Cardiac fibroblast (primary cell): ENCODE measurements at regions not wholly inside any gene's neighbourhood (a gene's known extent, or its start where the extent isn't known, plus 50 kb on each side); places are given as distances from the start of the nearest gene placed in this dataset.
"Not testable (repeated sequence)": the region's sequence is repeated elsewhere in the genome, so short reads cannot be mapped to it uniquely, and the experiment has no call there.

ENCODE experiments used
- DNase-seq, 2 donors: peaks; one replicate each; pipeline versions ENCODE4 v3.0.0 to v3.0.0-alpha.2; 2010; ENCODE audit warnings: low read depth in 2 of 2
- H3K4me3 ChIP-seq, 2 donors: replicated peaks in 1 of 2; 1 replicate in 1 of 2; 2 replicates in 1 of 2; pipeline ENCODE4 v1.5.1; 2011; ENCODE audit warnings: low read depth in 2 of 2, low read length in 2 of 2, mild to moderate bottlenecking in 2 of 2, moderate library complexity in 1 of 2
- CTCF ChIP-seq: IDR thresholded peaks from one replicate; pipeline ENCODE4 v1.5.1; 2011; ENCODE audit warnings: low read depth, mild to moderate bottlenecking, low read length, inconsistent platforms

GRCh38 chr12:42003031-42003430 lies 141.6 kb downstream of the GXYLT1 start:
- DNase-seq = no peak
- TF ChIP-seq CTCF = no peak

DNA sequence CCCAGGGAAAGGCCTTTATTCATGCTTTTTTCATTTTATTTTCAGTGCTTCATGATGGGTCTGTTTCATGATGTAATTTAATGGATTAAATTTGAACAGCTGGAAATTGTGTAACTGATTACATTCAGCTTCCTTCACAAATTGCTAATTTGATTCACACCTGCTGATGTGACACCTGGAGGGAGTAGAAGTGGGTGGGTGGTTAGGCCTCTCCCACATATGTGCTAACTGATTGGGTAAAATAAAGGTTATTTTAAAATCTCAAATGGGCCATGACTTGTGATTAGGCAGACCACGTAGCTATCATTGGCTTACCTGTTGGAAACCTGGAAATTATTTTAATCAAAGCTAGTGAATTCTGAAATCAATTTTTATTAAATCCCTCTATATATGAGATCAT lies 142.1 kb downstream of the GXYLT1 start:
- H3K4me3 ChIP-seq = no peak overlapping the region
- no peak for DNase-seq
- TF ChIP-seq CTCF = no peak

More at GRCh38 chr12:42003031-42003430, 141.6 kb downstream of the GXYLT1 start:
- no peak overlapping the region for H3K4me3 ChIP-seq

GRCh38 chr12:41998436-41998835 lies 146.2 kb downstream of the GXYLT1 start:
- DNase-seq = no peak
- H3K4me3 ChIP-seq = no peak overlapping the region
- no peak for TF ChIP-seq CTCF

- no peak for TF ChIP-seq CTCF
- H3K4me3 ChIP-seq = no peak overlapping the region
- no peak for DNase-seq
These were observed 151.4 kb downstream of the GXYLT1 start for GRCh38 chr12:41993283-41993682.

- no peak overlapping the region for H3K4me3 ChIP-seq
- no peak for TF ChIP-seq CTCF
- DNase-seq = no peak
These were observed 151.9 kb downstream of the GXYLT1 start for GRCh38 chr12:41992692-41993215.

DNA sequence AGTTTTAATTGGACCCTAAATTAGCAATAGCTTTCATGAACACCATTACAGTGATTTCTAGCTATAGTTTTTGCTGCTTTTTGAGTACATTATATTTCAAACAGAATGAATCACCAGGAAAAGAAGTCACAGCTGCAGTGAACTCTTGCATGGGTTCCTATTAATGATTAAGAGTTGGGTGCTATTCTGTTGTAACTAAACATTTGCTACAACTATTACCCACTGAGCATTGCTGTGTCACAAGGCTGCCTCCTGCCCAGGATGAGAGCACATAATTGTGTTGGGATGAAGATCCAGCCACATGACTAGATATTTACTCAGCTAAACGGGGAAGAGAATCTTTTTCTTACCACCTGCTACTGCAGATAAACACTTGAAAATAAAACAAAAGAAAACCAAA lies 152.7 kb downstream of the GXYLT1 start:
- no peak for DNase-seq
- no peak overlapping the region for H3K4me3 ChIP-seq
- no peak for TF ChIP-seq CTCF

- TF ChIP-seq CTCF = no peak
- H3K4me3 ChIP-seq = no peak overlapping the region
- DNase-seq = no peak
These were observed 156.0 kb downstream of the GXYLT1 start for GRCh38 chr12:41988715-41989114.

DNA sequence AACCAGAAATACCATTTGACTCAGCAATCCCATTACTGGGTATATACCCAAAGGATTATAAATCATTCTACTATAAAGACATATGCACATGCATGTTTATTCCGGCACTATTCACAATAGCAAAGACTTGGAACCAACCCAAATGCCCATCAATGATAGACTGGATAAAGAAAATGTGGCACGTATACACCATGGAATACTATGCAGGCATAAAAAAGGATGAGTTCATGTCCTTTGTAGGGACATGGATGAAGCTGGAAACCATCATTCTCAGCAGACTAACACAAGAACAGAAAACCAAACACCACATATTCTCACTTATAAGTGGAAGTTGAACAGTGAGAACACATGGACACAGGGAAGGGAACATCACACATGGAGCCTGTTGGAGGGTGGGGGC lies 158.2 kb downstream of the GXYLT1 start:
- not testable (repeated sequence) for DNase-seq, H3K4me3 ChIP-seq
